ENCODE measurements at regions not wholly inside any gene's neighbourhood (a gene's known extent, or its start where the extent isn't known, plus 50 kb on each side); places are given as distances from the start of the nearest gene placed in this dataset.
A peak's percentile ranks its signal among the peaks of the same experiment; 100 is the strongest.

DNA sequence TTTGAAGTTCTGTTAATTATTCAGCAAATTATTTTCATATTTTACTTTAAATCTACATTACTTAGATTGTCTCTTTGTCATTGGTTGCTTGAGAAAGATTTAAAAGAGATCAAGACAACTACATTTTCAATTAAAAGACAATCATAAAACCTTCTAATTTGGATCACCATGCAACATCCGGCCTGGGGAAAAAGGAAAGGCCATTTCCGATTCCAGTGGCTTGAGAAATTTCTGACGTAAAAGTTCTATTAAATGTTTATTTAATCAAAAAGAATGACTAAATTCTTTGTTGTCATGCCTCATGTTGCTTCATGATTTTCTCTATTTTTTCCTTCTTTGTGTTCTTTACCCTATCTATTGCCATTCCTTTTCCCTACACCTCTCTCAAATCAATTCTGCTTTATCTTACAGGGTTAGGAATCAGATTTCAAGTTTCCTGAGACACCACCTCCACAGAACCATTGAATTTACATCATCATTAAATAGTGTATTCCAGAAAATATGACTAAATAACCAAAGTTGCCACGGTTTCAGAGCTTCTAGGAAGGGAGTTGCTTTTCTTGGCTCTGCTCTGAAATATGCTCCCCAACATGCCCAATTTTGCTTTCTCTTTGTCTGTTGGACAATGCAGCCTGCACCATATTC lies 124.6 kb upstream of the ACSL4 start:
- peaks cover 5% of the 10 kb centered on the region for H3K9me3 ChIP-seq (replicated peaks; ENCODE audit: control insufficient read depth, low read depth, low read length)
- no peak for DNase-seq
- no peak overlapping the region for H3K27ac ChIP-seq (ENCODE audit: low read length)
- no peaks in the 10 kb centered on the region for H3K4me1 ChIP-seq (ENCODE audit: control insufficient read depth, insufficient read depth, low read length)
- no peak overlapping the region for H3K4me3 ChIP-seq (ENCODE audit: low read length)
- H3K36me3 ChIP-seq (ENCODE audit: control insufficient read depth, insufficient read depth, low read length): no peaks in the 10 kb centered on the region
- no CpG with 5 or more reads among the region's 4 CpGs for WGBS (ENCODE audit: insufficient coverage)
- H3K27me3 ChIP-seq (ENCODE audit: control insufficient read depth, insufficient read depth, low read length): peaks cover 10% of the 10 kb centered on the region

- no CpG with 5 or more reads among the region's 5 CpGs for WGBS (ENCODE audit: insufficient coverage)
- no peaks in the 10 kb centered on the region for H3K4me1 ChIP-seq (ENCODE audit: control insufficient read depth, insufficient read depth, low read length)
- H3K9me3 ChIP-seq (replicated peaks; ENCODE audit: control insufficient read depth, low read depth, low read length): peaks cover 2% of the 10 kb centered on the region
- no peak overlapping the region for H3K4me3 ChIP-seq (ENCODE audit: low read length)
- DNase-seq: no peak
- H3K36me3 ChIP-seq (ENCODE audit: control insufficient read depth, insufficient read depth, low read length): no peaks in the 10 kb centered on the region
- no peak overlapping the region for H3K27ac ChIP-seq (ENCODE audit: low read length)
- peaks cover 12% of the 10 kb centered on the region for H3K27me3 ChIP-seq (ENCODE audit: control insufficient read depth, insufficient read depth, low read length)
Observed at GRCh38 chrX:109858602-109859341, 125.7 kb upstream of the ACSL4 start.

- peaks cover 14% of the 10 kb centered on the region for H3K27me3 ChIP-seq (ENCODE audit: control insufficient read depth, insufficient read depth, low read length)
- H3K36me3 ChIP-seq (ENCODE audit: control insufficient read depth, insufficient read depth, low read length): no peaks in the 10 kb centered on the region
- H3K27ac ChIP-seq (ENCODE audit: low read length): no peak overlapping the region
- no peak overlapping the region for H3K4me3 ChIP-seq (ENCODE audit: low read length)
- no peaks in the 10 kb centered on the region for H3K4me1 ChIP-seq (ENCODE audit: control insufficient read depth, insufficient read depth, low read length)
- WGBS (ENCODE audit: insufficient coverage): no CpG with 5 or more reads among the region's 2 CpGs
- DNase-seq: no peak
- H3K9me3 ChIP-seq (replicated peaks; ENCODE audit: control insufficient read depth, low read depth, low read length): no peaks in the 10 kb centered on the region
Observed at GRCh38 chrX:109859651-109860050, 126.6 kb upstream of the ACSL4 start.

- H3K27me3 ChIP-seq (ENCODE audit: control insufficient read depth, insufficient read depth, low read length): peaks cover 19% of the 10 kb centered on the region
- no peak for DNase-seq
- WGBS (ENCODE audit: insufficient coverage): 25% methylated on average over 1 of the region's 2 CpGs
- no peaks in the 10 kb centered on the region for H3K4me1 ChIP-seq (ENCODE audit: control insufficient read depth, insufficient read depth, low read length)
- no peak overlapping the region for H3K27ac ChIP-seq (ENCODE audit: low read length)
- H3K36me3 ChIP-seq (ENCODE audit: control insufficient read depth, insufficient read depth, low read length): no peaks in the 10 kb centered on the region
- H3K4me3 ChIP-seq (ENCODE audit: low read length): no peak overlapping the region
- no peaks in the 10 kb centered on the region for H3K9me3 ChIP-seq (replicated peaks; ENCODE audit: control insufficient read depth, low read depth, low read length)
Observed at GRCh38 chrX:109862433-109862832, 129.4 kb upstream of the ACSL4 start.

DNA sequence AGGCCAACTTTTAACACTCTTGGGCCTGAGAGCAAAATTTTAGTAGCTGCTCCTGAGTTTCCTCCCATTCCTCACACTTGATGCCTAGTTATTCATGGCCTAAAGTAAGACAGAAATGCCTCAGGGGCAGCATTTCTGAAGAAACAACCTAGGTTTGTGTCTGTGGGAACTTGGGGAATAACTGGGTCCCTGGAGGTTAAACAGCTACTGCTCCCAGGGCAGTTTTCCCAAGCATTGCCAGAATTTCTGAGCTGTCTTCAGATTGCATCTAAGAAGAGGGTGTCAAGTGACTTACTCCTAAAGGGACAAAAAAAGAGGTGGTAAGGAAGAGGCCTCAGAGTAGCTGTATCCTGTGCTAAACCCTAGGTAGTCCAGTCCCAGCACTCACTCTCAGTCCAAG lies 130.8 kb upstream of the ACSL4 start:
- no peak for DNase-seq
- Histone ChIP-seq H3K36me3 (ENCODE audit: control insufficient read depth, insufficient read depth, low read length) (no peaks in the 10 kb centered on the region), H3K4me3 (ENCODE audit: low read length) (no peak overlapping the region), H3K4me1 (ENCODE audit: control insufficient read depth, insufficient read depth, low read length) (no peaks in the 10 kb centered on the region), H3K27me3 (ENCODE audit: control insufficient read depth, insufficient read depth, low read length) (peaks cover 19% of the 10 kb centered on the region), H3K27ac (ENCODE audit: low read length) (no peak overlapping the region), H3K9me3 (replicated peaks; ENCODE audit: control insufficient read depth, low read depth, low read length) (no peaks in the 10 kb centered on the region)

GRCh38 chrX:109871121-109871888 lies 131.6 kb upstream of the TMEM164 start:
- H3K9me3 ChIP-seq (replicated peaks; ENCODE audit: control insufficient read depth, low read depth, low read length): no peaks in the 10 kb centered on the region
- no peaks in the 10 kb centered on the region for H3K36me3 ChIP-seq (ENCODE audit: control insufficient read depth, insufficient read depth, low read length)
- DNase-seq: no peak
- peaks cover 2% of the 10 kb centered on the region for H3K27me3 ChIP-seq (ENCODE audit: control insufficient read depth, insufficient read depth, low read length)
- H3K27ac ChIP-seq (ENCODE audit: low read length): no peak overlapping the region
- no peak overlapping the region for H3K4me3 ChIP-seq (ENCODE audit: low read length)
- no CpG with 5 or more reads among the region's 4 CpGs for WGBS (ENCODE audit: insufficient coverage)
- no peaks in the 10 kb centered on the region for H3K4me1 ChIP-seq (ENCODE audit: control insufficient read depth, insufficient read depth, low read length)

GRCh38 chrX:109872021-109872732 lies 130.7 kb upstream of the TMEM164 start:
- Histone ChIP-seq H3K9me3 (replicated peaks; ENCODE audit: control insufficient read depth, low read depth, low read length) (no peaks in the 10 kb centered on the region), H3K4me1 (ENCODE audit: control insufficient read depth, insufficient read depth, low read length) (no peaks in the 10 kb centered on the region), H3K36me3 (ENCODE audit: control insufficient read depth, insufficient read depth, low read length) (no peaks in the 10 kb centered on the region), H3K27ac (ENCODE audit: low read length) (no peak overlapping the region), H3K4me3 (ENCODE audit: low read length) (no peak overlapping the region), H3K27me3 (ENCODE audit: control insufficient read depth, insufficient read depth, low read length) (peaks cover 4% of the 10 kb centered on the region)
- DNase-seq: peak; percentile 8
- 65% methylated on average over 2 of the region's 4 CpGs for WGBS (ENCODE audit: insufficient coverage)

DNA sequence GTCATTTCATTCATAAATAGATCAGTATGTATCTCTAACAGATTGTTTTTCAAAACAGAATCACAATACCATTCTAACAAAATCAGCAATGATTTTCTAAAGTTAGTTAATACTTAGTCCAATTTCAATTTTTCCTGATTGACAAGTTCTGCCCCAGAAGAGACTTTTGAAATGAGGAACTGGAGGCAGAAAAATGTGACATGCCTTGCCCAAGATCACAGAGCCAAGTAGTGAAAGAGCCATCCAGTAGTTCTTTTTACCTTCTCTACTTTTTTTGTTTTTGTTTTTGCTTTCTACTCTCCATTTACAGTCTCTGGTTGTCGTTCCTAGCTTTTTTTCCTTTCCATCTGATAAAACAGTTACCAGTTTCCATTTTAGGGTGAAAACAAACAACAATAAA lies 129.3 kb upstream of the TMEM164 start:
- no peaks in the 10 kb centered on the region for H3K9me3 ChIP-seq (replicated peaks; ENCODE audit: control insufficient read depth, low read depth, low read length)
- H3K4me1 ChIP-seq (ENCODE audit: control insufficient read depth, insufficient read depth, low read length): no peaks in the 10 kb centered on the region
- no peak overlapping the region for H3K4me3 ChIP-seq (ENCODE audit: low read length)
- H3K27me3 ChIP-seq (ENCODE audit: control insufficient read depth, insufficient read depth, low read length): peaks cover 4% of the 10 kb centered on the region
- H3K36me3 ChIP-seq (ENCODE audit: control insufficient read depth, insufficient read depth, low read length): no peaks in the 10 kb centered on the region
- no CpG with 5 or more reads among the region's 1 CpG for WGBS (ENCODE audit: insufficient coverage)
- no peak for DNase-seq
- H3K27ac ChIP-seq (ENCODE audit: low read length): no peak overlapping the region

DNA sequence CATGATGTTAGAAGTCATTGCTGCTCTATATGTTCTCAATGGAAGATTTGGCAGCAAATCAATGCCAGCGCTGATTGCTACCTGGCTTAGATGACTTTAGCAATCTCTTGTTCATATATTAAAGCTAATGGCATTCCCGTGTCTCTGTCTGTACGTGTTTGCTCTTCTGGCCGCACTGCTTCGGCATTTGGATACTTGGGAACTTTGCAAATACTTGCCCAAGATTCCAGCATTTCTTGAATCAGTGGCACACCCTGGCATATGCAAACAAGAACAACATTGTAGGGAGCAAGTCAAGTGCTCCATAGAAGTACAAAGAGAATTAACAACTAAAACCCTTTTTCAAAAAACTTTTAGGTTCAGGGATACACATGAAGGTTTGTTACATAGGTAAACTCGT lies 128.9 kb upstream of the TMEM164 start:
- H3K27ac ChIP-seq (ENCODE audit: low read length): no peak overlapping the region
- H3K36me3 ChIP-seq (ENCODE audit: control insufficient read depth, insufficient read depth, low read length): no peaks in the 10 kb centered on the region
- 75% methylated on average over 6 of the region's 6 CpGs for WGBS (ENCODE audit: insufficient coverage)
- no peaks in the 10 kb centered on the region for H3K9me3 ChIP-seq (replicated peaks; ENCODE audit: control insufficient read depth, low read depth, low read length)
- no peak overlapping the region for H3K4me3 ChIP-seq (ENCODE audit: low read length)
- no peaks in the 10 kb centered on the region for H3K4me1 ChIP-seq (ENCODE audit: control insufficient read depth, insufficient read depth, low read length)
- H3K27me3 ChIP-seq (ENCODE audit: control insufficient read depth, insufficient read depth, low read length): peaks cover 4% of the 10 kb centered on the region
- no peak for DNase-seq

DNA sequence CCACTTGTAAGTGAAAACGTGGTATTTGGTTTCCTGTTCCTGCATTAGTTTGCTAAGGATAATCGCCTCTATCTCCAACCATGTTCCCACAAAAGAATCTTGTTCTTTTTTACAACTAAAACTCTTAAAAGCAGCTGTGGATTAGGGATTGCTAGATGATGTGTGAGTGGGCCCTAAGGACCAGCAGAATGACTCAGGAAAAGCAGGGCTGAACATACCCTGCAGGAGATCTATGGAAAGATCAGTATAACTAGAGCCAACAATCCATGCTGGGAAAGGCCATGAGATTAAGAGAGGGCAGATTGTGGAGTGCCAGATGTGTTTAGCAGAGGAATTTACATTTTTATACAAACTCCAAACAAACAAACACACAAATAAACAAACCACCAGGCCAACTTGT lies 128.4 kb upstream of the TMEM164 start:
- Histone ChIP-seq H3K27me3 (ENCODE audit: control insufficient read depth, insufficient read depth, low read length) (peaks cover 6% of the 10 kb centered on the region), H3K4me1 (ENCODE audit: control insufficient read depth, insufficient read depth, low read length) (no peaks in the 10 kb centered on the region), H3K36me3 (ENCODE audit: control insufficient read depth, insufficient read depth, low read length) (no peaks in the 10 kb centered on the region), H3K27ac (ENCODE audit: low read length) (no peak overlapping the region), H3K4me3 (ENCODE audit: low read length) (no peak overlapping the region), H3K9me3 (replicated peaks; ENCODE audit: control insufficient read depth, low read depth, low read length) (no peaks in the 10 kb centered on the region)
- DNase-seq: peak; percentile 42
- no CpG with 5 or more reads among the region's 2 CpGs for WGBS (ENCODE audit: insufficient coverage)

Data from muscle of leg (tissue), 3 donors.